Endothelial cell of umbilical vein (primary cell): ENCODE measurements at regions not wholly inside any gene's neighbourhood (a gene's known extent, or its start where the extent isn't known, plus 50 kb on each side); places are given as distances from the start of the nearest gene placed in this dataset.

Source experiments
- BruUV-seq: library from RNA; stranded (reverse); fragments of 400-500 nt; replicated peaks from 2 replicates; lab custom pipeline; 2021; lab: Mats Ljungman, UMichigan
- CTCF ChIA-PET: fragments of 300-600, 350-600 bp; sonication (Branson Sonifier 250); formaldehyde crosslinking; loops from one replicate; lab custom pipeline; 2021; ENCODE audit warnings: antibody characterized with exemption, inconsistent platforms; lab: Charles Lee
- POLR2A ChIA-PET: fragments of 300-600, 350-600 bp; sonication (Branson Sonifier 250); formaldehyde crosslinking; loops from one replicate; lab custom pipeline; 2021; ENCODE audit warnings: antibody characterized with exemption, inconsistent platforms; lab: Charles Lee
- DNase-seq: peaks from one replicate; pipeline ENCODE4 v3.0.0-alpha.2; 2011; ENCODE audit warnings: low read depth, low spot score
- FAIRE-seq: peaks from 2 replicates; lab custom pipeline; 2011; peaks lifted over from hg19 to GRCh38; lab: Jason Lieb, UNC
- H2AFZ ChIP-seq: 2 replicates; pipeline ENCODE4 v1.6.0; 2012; ENCODE audit warnings: low read depth, low read length, control low read depth, inconsistent platforms
- H3K27ac ChIP-seq: 2 replicates; pipeline ENCODE4 v1.5.1; 2011; ENCODE audit warnings: low read depth, mild to moderate bottlenecking, control low read depth, low read length, moderate library complexity; ENCODE audit not compliant: insufficient read depth
- H3K27me3 ChIP-seq, 2 experiments: 2 replicates each; pipeline versions ENCODE4 v1.6.0 to v1.6.1; 2011; ENCODE audit warnings: low read length in 2 of 2, mixed read lengths in 1 of 2; ENCODE audit not compliant: control insufficient read depth in 2 of 2, insufficient read depth in 2 of 2
- H3K36me3 ChIP-seq, 2 experiments: 2 replicates in 1 of 2; 3 replicates in 1 of 2; pipeline ENCODE4 v1.5.1; 2011; ENCODE audit warnings: low read length in 2 of 2, mild to moderate bottlenecking in 1 of 2, moderate library complexity in 1 of 2; ENCODE audit not compliant: control insufficient read depth in 2 of 2, insufficient read depth in 2 of 2; ENCODE audit errors: extremely low read depth in 1 of 2
- H3K4me1 ChIP-seq: 3 replicates; pipeline ENCODE4 v1.5.1; 2011; ENCODE audit warnings: mild to moderate bottlenecking, low read length; ENCODE audit not compliant: control insufficient read depth, insufficient read depth; ENCODE audit errors: extremely low read depth
- H3K4me2 ChIP-seq: 2 replicates; pipeline ENCODE4 v1.6.1; 2011; ENCODE audit warnings: low read length, control low read depth, mixed read lengths; ENCODE audit not compliant: insufficient read depth
- H3K4me3 ChIP-seq, 3 experiments: fragments of 200-600 bp in 1 of 3; sonication (generic), shearing (Covaris generic) in 1 of 3; replicated peaks in 1 of 3; 2 replicates each; pipeline ENCODE4 v1.5.1; 2011 to 2016; ENCODE audit warnings: control low read depth in 3 of 3, low read length in 3 of 3, mild to moderate bottlenecking in 2 of 3, inconsistent platforms in 1 of 3, low read depth in 1 of 3, moderate library complexity in 1 of 3; ENCODE audit not compliant: insufficient read depth in 1 of 3
- H3K79me2 ChIP-seq: 2 replicates; pipeline ENCODE4 v1.6.0; 2012; ENCODE audit warnings: low read length, inconsistent platforms; ENCODE audit not compliant: control insufficient read depth, insufficient read depth
- H3K9ac ChIP-seq: replicated peaks from 2 replicates; pipeline ENCODE3; 2011; ENCODE audit warnings: low read length, control low read depth; ENCODE audit not compliant: insufficient read depth; ENCODE audit errors: extremely low read depth
- H3K9me1 ChIP-seq: replicated peaks from 3 replicates; pipeline ENCODE4 v1.6.0; 2011; ENCODE audit warnings: mild to moderate bottlenecking, low read length; ENCODE audit not compliant: control insufficient read depth, insufficient read depth; ENCODE audit errors: extremely low read depth
- H3K9me3 ChIP-seq: replicated peaks from 2 replicates; pipeline ENCODE4 v1.5.1; 2012; ENCODE audit warnings: low read length, inconsistent platforms; ENCODE audit not compliant: control insufficient read depth, insufficient read depth
- H4K20me1 ChIP-seq: replicated peaks from 2 replicates; pipeline ENCODE3; 2011; ENCODE audit warnings: mild to moderate bottlenecking, low read length; ENCODE audit not compliant: control insufficient read depth, insufficient read depth; ENCODE audit errors: extremely low read depth
- EZH2 ChIP-seq: IDR thresholded peaks from 2 replicates; pipeline ENCODE4 v1.6.1; 2012; ENCODE audit warnings: borderline replicate concordance, low read depth, mild to moderate bottlenecking, moderate library complexity, low read length, inconsistent platforms; ENCODE audit not compliant: severe bottlenecking
- FOS ChIP-seq: IDR thresholded peaks from 2 replicates; pipeline ENCODE4 v1.6.1; 2011; ENCODE audit warnings: mild to moderate bottlenecking, low read length, moderate library complexity, borderline replicate concordance; ENCODE audit not compliant: insufficient read depth
- GATA2 ChIP-seq: IDR thresholded peaks from 2 replicates; pipeline ENCODE4 v1.7.0; 2011; ENCODE audit warnings: low read depth, mild to moderate bottlenecking, moderate library complexity, mixed read lengths, low read length; ENCODE audit not compliant: insufficient read length, insufficient read depth
- JUN ChIP-seq: IDR thresholded peaks from 2 replicates; pipeline ENCODE4 v1.6.1; 2011; ENCODE audit warnings: borderline replicate concordance, low read depth; ENCODE audit not compliant: insufficient read length, insufficient read depth
- MYC ChIP-seq: IDR thresholded peaks from one replicate; pipeline ENCODE4 v1.6.1; 2011; ENCODE audit warnings: mild to moderate bottlenecking, low read depth, low read length
- POLR2A ChIP-seq: IDR thresholded peaks from 2 replicates; pipeline ENCODE4 v1.6.1; 2012; ENCODE audit warnings: low read depth, mild to moderate bottlenecking, control low read depth, low read length
- POLR2AphosphoS5 ChIP-seq: IDR thresholded peaks from 2 replicates; pipeline ENCODE4 v1.6.1; 2012; ENCODE audit warnings: low read depth, mild to moderate bottlenecking, control low read depth, low read length, moderate library complexity; ENCODE audit not compliant: insufficient read depth
- dilution Hi-C: fragments of 300-500 bp; cut with MboI; formaldehyde crosslinking; loops from one replicate; pipeline ENCODE4 v1.15.0; 2019; ENCODE audit warnings: low sequenced_read_pairs; ENCODE audit not compliant: extremely low pct_ligation_motif_present
- intact Hi-C: fragments of 100-400 bp; cut with micrococcal nuclease; formaldehyde crosslinking; loops from one replicate; pipeline ENCODE4 v1.10.0; 2022
- TF ChIP-seq, protein P1 (sequence below), 2 donors: IDR thresholded peaks; 1 replicate in 1 of 2; 2 replicates in 1 of 2; pipeline ENCODE4 v1.5.1; 2011; ENCODE audit warnings: low read length in 2 of 2, mild to moderate bottlenecking in 2 of 2, moderate library complexity in 2 of 2, control low read depth in 1 of 2, inconsistent platforms in 1 of 2, low read depth in 1 of 2; ENCODE audit not compliant: insufficient read depth in 1 of 2; ENCODE audit errors: extremely low read depth in 1 of 2
- TF ChIP-seq, protein P2 (sequence below): IDR thresholded peaks from 2 replicates; pipeline ENCODE4 v1.6.1; 2011; ENCODE audit not compliant: insufficient read depth, insufficient read length

GRCh38 chr12:91639327-91639726, 456.7 kb upstream of the DCN start:
- dilution Hi-C loops, result no loop called here
- H3K4me1 ChIP-seq, result no peaks in the 10 kb centered on the region
- no peak overlapping the region for H3K9ac ChIP-seq
- ChIA-PET CTCF (no interaction called here), POLR2A (no interaction called here)
- H3K9me1 ChIP-seq, result no peaks in the 10 kb centered on the region
- H3K4me2 ChIP-seq, result no peak overlapping the region
- TF ChIP-seq FOS (no peak), EZH2 (no peak), MYC (no peak), POLR2A (no peak), JUN (no peak), GATA2 (no peak), POLR2AphosphoS5 (no peak)
- TF ChIP-seq, protein P1, sequence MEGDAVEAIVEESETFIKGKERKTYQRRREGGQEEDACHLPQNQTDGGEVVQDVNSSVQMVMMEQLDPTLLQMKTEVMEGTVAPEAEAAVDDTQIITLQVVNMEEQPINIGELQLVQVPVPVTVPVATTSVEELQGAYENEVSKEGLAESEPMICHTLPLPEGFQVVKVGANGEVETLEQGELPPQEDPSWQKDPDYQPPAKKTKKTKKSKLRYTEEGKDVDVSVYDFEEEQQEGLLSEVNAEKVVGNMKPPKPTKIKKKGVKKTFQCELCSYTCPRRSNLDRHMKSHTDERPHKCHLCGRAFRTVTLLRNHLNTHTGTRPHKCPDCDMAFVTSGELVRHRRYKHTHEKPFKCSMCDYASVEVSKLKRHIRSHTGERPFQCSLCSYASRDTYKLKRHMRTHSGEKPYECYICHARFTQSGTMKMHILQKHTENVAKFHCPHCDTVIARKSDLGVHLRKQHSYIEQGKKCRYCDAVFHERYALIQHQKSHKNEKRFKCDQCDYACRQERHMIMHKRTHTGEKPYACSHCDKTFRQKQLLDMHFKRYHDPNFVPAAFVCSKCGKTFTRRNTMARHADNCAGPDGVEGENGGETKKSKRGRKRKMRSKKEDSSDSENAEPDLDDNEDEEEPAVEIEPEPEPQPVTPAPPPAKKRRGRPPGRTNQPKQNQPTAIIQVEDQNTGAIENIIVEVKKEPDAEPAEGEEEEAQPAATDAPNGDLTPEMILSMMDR (IDR thresholded peaks at IDR 0.05; ENCODE audit: extremely low read depth in 1 of 2, insufficient read depth in 1 of 2, low read depth in 1 of 2, low read length in 2 of 2), result no peak
- TF ChIP-seq, protein P2, sequence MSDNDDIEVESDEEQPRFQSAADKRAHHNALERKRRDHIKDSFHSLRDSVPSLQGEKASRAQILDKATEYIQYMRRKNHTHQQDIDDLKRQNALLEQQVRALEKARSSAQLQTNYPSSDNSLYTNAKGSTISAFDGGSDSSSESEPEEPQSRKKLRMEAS, result no peak
- no peaks in the 10 kb centered on the region for H3K79me2 ChIP-seq
- no TSS peak for BruUV-seq
- H2AFZ ChIP-seq, result no peak overlapping the region
- no peak for FAIRE-seq
- DNase-seq, result no peak
- no peaks in the 10 kb centered on the region for H3K27me3 ChIP-seq
- no peak overlapping the region for H3K27ac ChIP-seq
- H3K36me3 ChIP-seq, result no peaks in the 10 kb centered on the region
- no peak overlapping the region for H3K4me3 ChIP-seq
- intact Hi-C loops, result no loop called here
- H4K20me1 ChIP-seq, result no peaks in the 10 kb centered on the region
- no peaks in the 10 kb centered on the region for H3K9me3 ChIP-seq
